Transverse colon (tissue), 3 donors: ENCODE measurements at regions not wholly inside any gene's neighbourhood (a gene's known extent, or its start where the extent isn't known, plus 50 kb on each side); places are given as distances from the start of the nearest gene placed in this dataset.

Source experiments
- POLR2A ChIP-seq: fragments of 450-650 bp; IDR thresholded peaks from one replicate; pipeline ENCODE4 v1.6.1; 2016; ENCODE audit warnings: antibody characterized with exemption, mild to moderate bottlenecking, moderate library complexity
- POLR2AphosphoS5 ChIP-seq, 3 donors: sonication (generic); formaldehyde crosslinking; IDR thresholded peaks; one replicate each; pipeline ENCODE4 v1.6.1; 2016; ENCODE audit warnings: antibody characterized with exemption in 3 of 3

DNA sequence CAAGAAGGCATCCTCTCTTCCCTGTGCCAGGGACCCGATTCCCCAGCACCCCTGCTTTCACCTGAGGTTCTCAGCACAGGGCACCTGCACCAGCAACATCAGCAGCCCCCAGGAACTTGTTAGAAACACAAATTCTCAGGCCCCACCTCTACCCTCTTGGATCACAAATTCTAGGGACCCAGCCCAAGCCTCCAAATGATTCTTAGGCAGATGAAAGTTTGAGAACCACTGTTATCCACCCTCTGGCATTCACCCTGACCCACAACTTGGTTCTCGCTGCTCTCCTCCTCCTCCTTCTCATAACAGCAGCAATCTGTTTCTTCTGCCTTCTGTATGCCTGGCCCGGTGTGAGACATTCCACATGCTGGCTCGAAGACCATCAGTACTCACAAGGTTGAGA, 60.3 kb upstream of the HIVEP3 start:
- TF ChIP-seq POLR2A (no peak), POLR2AphosphoS5 (IDR thresholded peaks at IDR 0.05) (no peak)
